ENCODE measurements at regions not wholly inside any gene's neighbourhood (a gene's known extent, or its start where the extent isn't known, plus 50 kb on each side); places are given as distances from the start of the nearest gene placed in this dataset.

DNA sequence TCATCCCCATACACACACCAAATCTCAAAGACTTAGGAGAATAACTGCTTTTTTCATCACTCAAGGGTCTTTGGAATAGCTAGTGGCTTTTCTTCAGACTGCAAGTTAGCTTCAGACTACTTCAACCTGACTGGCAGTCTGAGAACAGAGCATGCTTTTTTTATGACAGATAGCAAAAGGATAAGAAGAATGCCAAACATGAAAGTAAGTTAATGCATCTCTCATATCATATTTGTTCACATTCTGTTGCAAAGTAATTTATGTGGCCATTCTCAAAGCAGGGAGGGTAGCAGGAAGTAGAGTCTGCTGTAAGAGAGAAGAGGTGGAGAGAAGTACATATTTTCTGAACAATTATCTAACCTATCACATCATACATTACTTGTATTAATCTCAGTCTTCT lies 544.4 kb downstream of the ZPLD1 start:
- TF ChIP-seq, protein P1, sequence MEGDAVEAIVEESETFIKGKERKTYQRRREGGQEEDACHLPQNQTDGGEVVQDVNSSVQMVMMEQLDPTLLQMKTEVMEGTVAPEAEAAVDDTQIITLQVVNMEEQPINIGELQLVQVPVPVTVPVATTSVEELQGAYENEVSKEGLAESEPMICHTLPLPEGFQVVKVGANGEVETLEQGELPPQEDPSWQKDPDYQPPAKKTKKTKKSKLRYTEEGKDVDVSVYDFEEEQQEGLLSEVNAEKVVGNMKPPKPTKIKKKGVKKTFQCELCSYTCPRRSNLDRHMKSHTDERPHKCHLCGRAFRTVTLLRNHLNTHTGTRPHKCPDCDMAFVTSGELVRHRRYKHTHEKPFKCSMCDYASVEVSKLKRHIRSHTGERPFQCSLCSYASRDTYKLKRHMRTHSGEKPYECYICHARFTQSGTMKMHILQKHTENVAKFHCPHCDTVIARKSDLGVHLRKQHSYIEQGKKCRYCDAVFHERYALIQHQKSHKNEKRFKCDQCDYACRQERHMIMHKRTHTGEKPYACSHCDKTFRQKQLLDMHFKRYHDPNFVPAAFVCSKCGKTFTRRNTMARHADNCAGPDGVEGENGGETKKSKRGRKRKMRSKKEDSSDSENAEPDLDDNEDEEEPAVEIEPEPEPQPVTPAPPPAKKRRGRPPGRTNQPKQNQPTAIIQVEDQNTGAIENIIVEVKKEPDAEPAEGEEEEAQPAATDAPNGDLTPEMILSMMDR (IDR thresholded peaks at IDR 0.05) = no peak
- no peak for TF ChIP-seq EZH2 (IDR thresholded peaks at IDR 0.05)

All from neural progenitor cell (in vitro differentiated cells).